Thoracic aorta (tissue), 2 donors: ENCODE measurements at regions not wholly inside any gene's neighbourhood (a gene's known extent, or its start where the extent isn't known, plus 50 kb on each side); places are given as distances from the start of the nearest gene placed in this dataset.

ENCODE experiments used
- ATAC-seq: fragments of 150-250 bp; one replicate; pipeline ENCODE4 v1.8.0; 2017; ENCODE audit warnings: low read depth; ENCODE audit not compliant: insufficient number of reproducible peaks, low FRiP score
- DNase-seq: peaks from one replicate; pipeline ENCODE4 v3.0.0-alpha.2; 2020; ENCODE audit warnings: low spot score
- H3K27ac ChIP-seq, 2 donors: fragments of 200-600 bp; sonication (generic); 1 replicate in 1 of 2; 2 replicates in 1 of 2; pipeline ENCODE4 v1.5.1; 2016; ENCODE audit warnings: mild to moderate bottlenecking in 2 of 2, moderate library complexity in 2 of 2
- H3K27me3 ChIP-seq: fragments of 200-600 bp; sonication (generic); replicated peaks from 2 replicates; pipeline ENCODE4 v1.6.0; 2016; ENCODE audit warnings: mild to moderate bottlenecking; ENCODE audit not compliant: insufficient read depth
- H3K36me3 ChIP-seq: fragments of 200-600 bp; sonication (generic); one replicate; pipeline ENCODE4 v1.5.1; 2016
- H3K4me1 ChIP-seq, 2 donors: fragments of 200-600 bp; sonication (generic); 1 replicate in 1 of 2; 2 replicates in 1 of 2; pipeline versions ENCODE4 v1.5.1 to v1.6.0; 2016; ENCODE audit warnings: low read depth in 2 of 2, mild to moderate bottlenecking in 1 of 2; ENCODE audit not compliant: control insufficient read depth in 1 of 2
- H3K4me3 ChIP-seq: fragments of 200-600 bp; sonication (generic); 2 replicates; pipeline ENCODE4 v1.5.1; 2016; ENCODE audit warnings: mild to moderate bottlenecking
- H3K9me3 ChIP-seq: fragments of 200-600 bp; sonication (generic); 2 replicates; pipeline ENCODE4 v1.5.1; 2016
- TF ChIP-seq, protein P1 (sequence below): fragments of 200-600 bp; sonication (generic); IDR thresholded peaks from one replicate; pipeline ENCODE4 v1.5.1; 2019; ENCODE audit warnings: antibody characterized with exemption

DNA sequence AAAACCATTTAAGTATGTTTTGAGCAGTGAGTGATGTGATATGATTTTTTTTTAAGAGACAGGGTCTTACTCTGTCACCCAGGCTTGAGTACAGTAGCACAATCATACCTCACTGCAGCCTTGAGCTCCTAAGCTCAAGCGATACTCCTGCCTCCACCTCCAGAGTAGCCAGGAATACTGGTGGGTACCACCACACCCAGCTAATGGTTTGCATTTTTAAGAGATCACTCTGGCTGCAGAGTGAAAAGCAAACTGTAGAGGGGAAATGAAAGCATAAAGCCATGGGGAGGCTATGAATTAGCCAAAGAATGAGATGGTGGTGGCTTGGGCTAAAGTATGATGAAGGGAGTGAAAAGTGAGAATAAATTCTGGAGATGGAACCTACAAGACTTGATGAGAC lies 199.1 kb downstream of the HINT1 start:
- Histone ChIP-seq H3K9me3 (no peaks in the 10 kb centered on the region), H3K36me3 (no peaks in the 10 kb centered on the region), H3K4me1 (no peaks in the 10 kb centered on the region), H3K27me3 (no peaks in the 10 kb centered on the region), H3K4me3 (no peak overlapping the region), H3K27ac (no peak overlapping the region)
- TF ChIP-seq, protein P1, sequence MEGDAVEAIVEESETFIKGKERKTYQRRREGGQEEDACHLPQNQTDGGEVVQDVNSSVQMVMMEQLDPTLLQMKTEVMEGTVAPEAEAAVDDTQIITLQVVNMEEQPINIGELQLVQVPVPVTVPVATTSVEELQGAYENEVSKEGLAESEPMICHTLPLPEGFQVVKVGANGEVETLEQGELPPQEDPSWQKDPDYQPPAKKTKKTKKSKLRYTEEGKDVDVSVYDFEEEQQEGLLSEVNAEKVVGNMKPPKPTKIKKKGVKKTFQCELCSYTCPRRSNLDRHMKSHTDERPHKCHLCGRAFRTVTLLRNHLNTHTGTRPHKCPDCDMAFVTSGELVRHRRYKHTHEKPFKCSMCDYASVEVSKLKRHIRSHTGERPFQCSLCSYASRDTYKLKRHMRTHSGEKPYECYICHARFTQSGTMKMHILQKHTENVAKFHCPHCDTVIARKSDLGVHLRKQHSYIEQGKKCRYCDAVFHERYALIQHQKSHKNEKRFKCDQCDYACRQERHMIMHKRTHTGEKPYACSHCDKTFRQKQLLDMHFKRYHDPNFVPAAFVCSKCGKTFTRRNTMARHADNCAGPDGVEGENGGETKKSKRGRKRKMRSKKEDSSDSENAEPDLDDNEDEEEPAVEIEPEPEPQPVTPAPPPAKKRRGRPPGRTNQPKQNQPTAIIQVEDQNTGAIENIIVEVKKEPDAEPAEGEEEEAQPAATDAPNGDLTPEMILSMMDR: no peak
- DNase-seq (no peak), ATAC-seq (no peak)

DNA sequence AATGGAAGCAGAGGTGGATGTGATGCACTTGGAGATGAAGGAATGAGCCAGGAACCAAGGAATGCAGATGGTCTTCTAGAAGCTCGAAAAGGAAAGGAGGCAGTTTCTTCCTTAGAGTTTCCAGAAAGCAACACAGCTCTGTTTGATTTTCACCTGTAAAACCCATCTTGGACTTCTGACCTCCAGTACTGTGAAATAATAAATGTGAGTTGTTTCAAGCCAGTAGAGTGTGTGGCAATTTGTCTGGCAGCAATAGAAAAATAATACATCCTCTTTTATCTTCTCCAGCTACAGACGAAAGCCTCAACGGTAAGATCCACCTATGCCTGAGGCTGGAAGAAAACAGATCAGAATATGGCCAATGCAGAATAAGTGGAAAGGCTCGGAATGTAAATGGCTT lies 199.7 kb downstream of the HINT1 start:
- no peak for DNase-seq
- no peaks in the 10 kb centered on the region for H3K4me1 ChIP-seq
- TF ChIP-seq, protein P1: no peak
- H3K27me3 ChIP-seq: no peaks in the 10 kb centered on the region
- H3K4me3 ChIP-seq: no peak overlapping the region
- H3K27ac ChIP-seq: no peak overlapping the region
- H3K9me3 ChIP-seq: no peaks in the 10 kb centered on the region
- ATAC-seq: no peak
- no peaks in the 10 kb centered on the region for H3K36me3 ChIP-seq

DNA sequence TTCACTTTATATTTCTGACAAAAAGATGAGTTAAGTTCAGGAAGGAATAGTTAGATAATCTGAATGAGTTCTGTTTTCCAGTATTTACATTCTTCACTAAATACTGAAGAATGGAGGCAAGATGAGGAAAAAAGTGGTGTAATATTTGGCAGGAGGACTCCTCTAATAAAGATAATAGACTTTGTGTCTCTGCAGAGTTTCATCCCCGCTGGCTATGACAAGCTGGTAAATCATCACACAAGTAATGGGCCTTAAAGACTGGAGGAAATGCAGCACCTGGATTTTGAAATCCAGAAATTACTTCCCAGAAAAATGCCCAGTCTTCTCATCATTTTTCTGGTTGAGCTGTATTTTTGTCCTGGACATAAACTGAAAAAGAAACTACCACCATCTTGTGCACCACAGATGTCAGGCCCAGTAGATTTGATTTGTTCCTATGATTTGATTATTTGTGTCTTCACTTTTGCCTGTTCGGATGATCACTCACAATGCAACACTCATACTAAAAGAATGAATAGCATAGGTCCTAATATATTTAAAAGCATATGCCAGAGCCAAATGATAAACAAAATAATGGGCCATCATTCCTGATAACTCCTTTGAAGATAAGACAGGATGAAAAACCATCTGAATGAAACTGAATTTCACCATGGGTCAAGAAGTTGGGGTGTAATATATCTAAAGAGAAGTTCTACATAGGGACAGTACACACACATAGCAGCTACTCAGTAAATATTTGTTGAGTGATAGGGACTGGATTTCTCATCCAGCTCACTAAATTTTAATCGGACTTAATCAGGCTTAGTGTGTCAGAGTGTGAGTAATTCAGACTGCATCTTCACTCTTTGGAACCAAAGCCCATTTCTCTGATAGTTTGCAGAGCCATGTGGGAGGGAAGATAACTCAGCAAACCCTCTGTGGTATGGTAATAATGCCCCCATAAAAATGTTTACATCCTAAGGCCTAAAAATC lies 200.5 kb downstream of the HINT1 start:
- Histone ChIP-seq H3K36me3 (no peaks in the 10 kb centered on the region), H3K27me3 (no peaks in the 10 kb centered on the region), H3K4me3 (no peak overlapping the region), H3K27ac (no peak overlapping the region), H3K9me3 (no peaks in the 10 kb centered on the region), H3K4me1 (no peaks in the 10 kb centered on the region)
- DNase-seq (no peak), ATAC-seq (no peak)
- TF ChIP-seq, protein P1: no peak

DNA sequence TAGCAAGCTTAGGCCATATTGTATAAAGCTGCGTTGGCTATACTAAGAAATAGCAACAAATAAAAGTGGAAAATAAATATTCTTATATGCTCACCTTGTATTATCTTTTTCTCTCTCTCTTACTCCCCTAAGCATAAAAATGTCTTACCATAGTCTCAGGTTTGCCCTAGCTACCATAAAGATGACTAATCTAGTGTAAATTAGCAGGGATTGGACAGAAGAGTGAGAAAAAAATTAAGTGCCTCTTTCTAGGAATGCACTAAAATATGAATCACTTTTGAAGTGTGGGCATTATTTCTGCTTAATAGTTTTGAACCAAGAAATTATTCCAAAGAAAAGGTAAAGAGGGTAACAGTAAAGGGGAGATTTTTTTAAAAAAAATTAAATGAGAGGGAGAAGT lies 201.3 kb downstream of the HINT1 start:
- no peaks in the 10 kb centered on the region for H3K27me3 ChIP-seq
- ATAC-seq (no peak), DNase-seq (no peak)
- no peak overlapping the region for H3K4me3 ChIP-seq
- H3K27ac ChIP-seq: no peak overlapping the region
- H3K4me1 ChIP-seq: no peaks in the 10 kb centered on the region
- TF ChIP-seq, protein P1: no peak
- H3K36me3 ChIP-seq: no peaks in the 10 kb centered on the region
- no peaks in the 10 kb centered on the region for H3K9me3 ChIP-seq

DNA sequence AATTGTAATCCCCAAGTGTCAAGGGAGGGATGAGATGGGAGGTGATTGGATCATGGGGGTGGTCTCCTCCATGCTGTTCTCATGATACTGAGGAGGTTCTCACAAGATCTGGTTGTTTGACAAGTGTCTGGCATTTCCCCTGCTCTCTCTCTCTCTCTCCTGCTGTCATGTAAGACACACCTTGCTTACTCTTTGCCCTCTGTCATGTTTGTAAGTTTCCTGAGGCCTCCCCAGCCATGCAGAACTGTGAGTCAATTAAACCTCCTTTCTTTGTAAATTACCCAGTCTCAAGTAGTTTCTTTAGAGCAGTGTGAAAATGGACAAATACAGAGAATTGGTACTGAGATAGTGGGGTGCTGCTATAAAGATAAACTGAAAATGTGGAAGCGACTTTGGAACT lies 207.9 kb downstream of the HINT1 start:
- no peak for ATAC-seq
- H3K4me3 ChIP-seq: no peak overlapping the region

More for the DNA sequence above, 207.9 kb downstream of the HINT1 start:
- Histone ChIP-seq H3K27me3 (no peaks in the 10 kb centered on the region), H3K4me1 (no peaks in the 10 kb centered on the region), H3K9me3 (no peaks in the 10 kb centered on the region), H3K27ac (no peak overlapping the region), H3K36me3 (no peaks in the 10 kb centered on the region)
- no peak for DNase-seq
- TF ChIP-seq, protein P1: no peak
